ENCODE measurements at regions not wholly inside any gene's neighbourhood (a gene's known extent, or its start where the extent isn't known, plus 50 kb on each side); places are given as distances from the start of the nearest gene placed in this dataset.

DNA sequence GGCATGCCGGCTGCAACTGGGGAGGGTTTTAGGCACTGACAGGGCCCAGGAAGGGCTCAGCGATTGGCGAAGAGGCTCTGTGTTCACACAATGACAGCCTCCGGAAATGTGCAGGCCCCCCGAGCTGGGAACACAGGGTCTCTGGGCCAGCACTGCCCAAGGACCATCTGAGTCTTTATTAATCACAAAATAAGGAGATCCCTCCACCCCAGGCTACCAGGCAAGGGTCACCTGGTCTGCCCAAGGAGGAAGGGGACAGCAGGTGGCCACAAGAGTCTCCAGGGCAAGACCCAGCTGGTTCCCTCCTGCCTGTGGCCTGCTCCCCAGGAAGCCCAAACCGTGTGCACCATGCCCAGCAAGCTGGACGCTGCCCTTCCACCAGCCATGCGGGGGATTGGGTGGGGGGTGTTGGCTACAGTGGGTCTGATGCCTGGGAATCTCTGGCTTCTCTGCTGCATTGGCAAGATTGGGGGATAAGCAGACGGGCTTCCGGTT is 52.1 kb upstream of the TNRC6C start:
- Histone ChIP-seq H3K4me3 (ENCODE audit: severe bottlenecking) (no peak overlapping the region), H3K9me3 (ENCODE audit: severe bottlenecking) (no peaks in the 10 kb centered on the region), H3K4me1 (ENCODE audit: insufficient read depth, poor library complexity, severe bottlenecking) (no peaks in the 10 kb centered on the region), H3K27me3 (ENCODE audit: insufficient read depth, poor library complexity, severe bottlenecking) (peaks cover 86% of the 10 kb centered on the region), H3K27ac (ENCODE audit: poor library complexity, severe bottlenecking) (no peak overlapping the region), H3K36me3 (ENCODE audit: low read depth) (no peaks in the 10 kb centered on the region)
- peak; percentile 38 for DNase-seq (ENCODE audit: low spot score)
- ATAC-seq (ENCODE audit: low read depth): no peak
- TF ChIP-seq, protein P1, sequence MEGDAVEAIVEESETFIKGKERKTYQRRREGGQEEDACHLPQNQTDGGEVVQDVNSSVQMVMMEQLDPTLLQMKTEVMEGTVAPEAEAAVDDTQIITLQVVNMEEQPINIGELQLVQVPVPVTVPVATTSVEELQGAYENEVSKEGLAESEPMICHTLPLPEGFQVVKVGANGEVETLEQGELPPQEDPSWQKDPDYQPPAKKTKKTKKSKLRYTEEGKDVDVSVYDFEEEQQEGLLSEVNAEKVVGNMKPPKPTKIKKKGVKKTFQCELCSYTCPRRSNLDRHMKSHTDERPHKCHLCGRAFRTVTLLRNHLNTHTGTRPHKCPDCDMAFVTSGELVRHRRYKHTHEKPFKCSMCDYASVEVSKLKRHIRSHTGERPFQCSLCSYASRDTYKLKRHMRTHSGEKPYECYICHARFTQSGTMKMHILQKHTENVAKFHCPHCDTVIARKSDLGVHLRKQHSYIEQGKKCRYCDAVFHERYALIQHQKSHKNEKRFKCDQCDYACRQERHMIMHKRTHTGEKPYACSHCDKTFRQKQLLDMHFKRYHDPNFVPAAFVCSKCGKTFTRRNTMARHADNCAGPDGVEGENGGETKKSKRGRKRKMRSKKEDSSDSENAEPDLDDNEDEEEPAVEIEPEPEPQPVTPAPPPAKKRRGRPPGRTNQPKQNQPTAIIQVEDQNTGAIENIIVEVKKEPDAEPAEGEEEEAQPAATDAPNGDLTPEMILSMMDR (IDR thresholded peaks at IDR 0.05; ENCODE audit: poor library complexity, severe bottlenecking): no peak

DNA sequence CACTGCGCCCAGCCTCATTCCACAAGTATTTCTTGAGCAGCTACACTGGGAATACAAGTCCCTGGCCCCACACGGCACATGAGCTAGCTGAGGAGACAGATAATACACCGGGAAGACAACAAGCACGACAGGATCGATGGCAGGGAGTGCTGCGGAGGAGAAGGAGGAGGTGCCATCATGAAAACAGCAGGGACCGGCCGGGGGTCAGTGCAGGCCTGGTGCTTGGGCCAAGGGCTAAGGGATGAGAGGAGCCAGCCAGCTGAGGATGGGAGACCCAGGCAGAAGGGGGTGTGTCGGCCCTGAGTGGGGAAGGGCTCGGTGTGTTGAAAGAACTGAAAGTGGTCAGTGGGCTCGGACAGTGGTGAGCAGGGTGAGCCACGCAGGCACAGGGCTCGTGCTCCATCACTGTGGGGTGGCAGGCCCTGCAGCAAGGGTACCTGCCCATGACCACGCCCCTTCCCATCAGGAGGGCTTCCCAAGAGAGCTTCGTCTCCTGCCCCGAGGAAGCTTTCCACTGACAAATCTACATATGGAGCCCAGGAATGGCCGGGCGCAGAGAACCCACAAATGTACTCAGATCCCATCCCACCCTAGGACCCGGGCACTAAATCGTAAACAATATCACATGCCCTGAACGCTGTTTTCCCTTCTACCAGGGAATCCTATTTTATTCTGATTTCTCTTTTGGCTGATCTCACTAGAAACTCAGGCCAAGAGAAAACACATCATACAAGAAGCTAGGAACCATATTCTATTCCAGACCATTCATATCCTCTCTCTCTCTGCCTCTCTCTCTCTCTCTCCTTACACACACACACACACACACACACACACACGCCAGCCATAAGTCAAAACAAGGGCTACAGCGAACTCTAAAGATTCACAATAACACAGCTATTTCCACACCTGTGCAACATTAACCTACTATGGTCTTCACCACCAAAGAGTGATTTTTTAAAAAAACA is 50.7 kb upstream of the TNRC6C start:
- DNase-seq (ENCODE audit: low spot score) (peak; percentile 46), ATAC-seq (ENCODE audit: low read depth) (no peak)
- no peak overlapping the region for H3K27ac ChIP-seq (ENCODE audit: poor library complexity, severe bottlenecking)
- no peak overlapping the region for H3K4me3 ChIP-seq (ENCODE audit: severe bottlenecking)
- H3K36me3 ChIP-seq (ENCODE audit: low read depth): no peaks in the 10 kb centered on the region
- no peaks in the 10 kb centered on the region for H3K9me3 ChIP-seq (ENCODE audit: severe bottlenecking)
- TF ChIP-seq, protein P1 (IDR thresholded peaks at IDR 0.05; ENCODE audit: poor library complexity, severe bottlenecking): no peak
- no peaks in the 10 kb centered on the region for H3K4me1 ChIP-seq (ENCODE audit: insufficient read depth, poor library complexity, severe bottlenecking)
- H3K27me3 ChIP-seq (ENCODE audit: insufficient read depth, poor library complexity, severe bottlenecking): peaks cover 83% of the 10 kb centered on the region

GRCh38 chr17:77908501-77908900 is 50.0 kb upstream of the TNRC6C start:
- no peaks in the 10 kb centered on the region for H3K36me3 ChIP-seq (ENCODE audit: low read depth)
- H3K9me3 ChIP-seq (ENCODE audit: severe bottlenecking): no peaks in the 10 kb centered on the region
- peaks cover 83% of the 10 kb centered on the region for H3K27me3 ChIP-seq (ENCODE audit: insufficient read depth, poor library complexity, severe bottlenecking)
- no peaks in the 10 kb centered on the region for H3K4me1 ChIP-seq (ENCODE audit: insufficient read depth, poor library complexity, severe bottlenecking)
- DNase-seq (ENCODE audit: low spot score) (peak; percentile 17), ATAC-seq (ENCODE audit: low read depth) (no peak)
- TF ChIP-seq, protein P1 (IDR thresholded peaks at IDR 0.05; ENCODE audit: poor library complexity, severe bottlenecking): no peak
- H3K4me3 ChIP-seq (ENCODE audit: severe bottlenecking): no peak overlapping the region
- no peak overlapping the region for H3K27ac ChIP-seq (ENCODE audit: poor library complexity, severe bottlenecking)

Measured in RWPE2 (cell line).